ENCODE measurements at regions not wholly inside any gene's neighbourhood (a gene's known extent, or its start where the extent isn't known, plus 50 kb on each side); places are given as distances from the start of the nearest gene placed in this dataset.
"Not testable (repeated sequence)": the region's sequence is repeated elsewhere in the genome, so short reads cannot be mapped to it uniquely, and the experiment has no call there.

- not testable (repeated sequence) for DNase-seq
Measured at GRCh38 chr9:40884902-40885490, 243.5 kb downstream of the FOXD4L6 start.

- DNase-seq: no peak
Measured at GRCh38 chr9:40884072-40884901, 244.2 kb downstream of the FOXD4L6 start.

- DNase-seq: not testable (repeated sequence)
Measured at GRCh38 chr9:40883423-40884071, 244.9 kb downstream of the FOXD4L6 start.

GRCh38 chr9:40873753-40874295 is 254.7 kb downstream of the FOXD4L6 start:
- not testable (repeated sequence) for DNase-seq

- not testable (repeated sequence) for DNase-seq
Measured at GRCh38 chr9:40868437-40868836, 260.0 kb downstream of the FOXD4L6 start.

All from activated naive CD4-positive, alpha-beta T cell treated with Interleukin-2 at 50 U/mL for 16 hours (primary cell).